HEK293T (cell line): ENCODE measurements at regions not wholly inside any gene's neighbourhood (a gene's known extent, or its start where the extent isn't known, plus 50 kb on each side); places are given as distances from the start of the nearest gene placed in this dataset.

Experiments
- BHLHE40 ChIP-seq: fragments of 450-650 bp; IDR thresholded peaks from 2 replicates; pipeline ENCODE4 v1.6.1; 2016; ENCODE audit warnings: mild to moderate bottlenecking, moderate library complexity, borderline replicate concordance
- ELF4 ChIP-seq: fragments of 450-650 bp; IDR thresholded peaks from 2 replicates; pipeline ENCODE4 v1.6.1; 2017; ENCODE audit warnings: antibody characterized with exemption
- FOXK2 ChIP-seq: fragments of 450-650 bp; IDR thresholded peaks from 2 replicates; pipeline ENCODE4 v1.6.1; 2016; ENCODE audit warnings: mild to moderate bottlenecking
- PKNOX1 ChIP-seq: fragments of 450-650 bp; IDR thresholded peaks from 2 replicates; pipeline ENCODE4 v1.6.1; 2016
- SUZ12 ChIP-seq: fragments of 450-650 bp; IDR thresholded peaks from 2 replicates; pipeline ENCODE4 v1.6.1; 2016; ENCODE audit warnings: mild to moderate bottlenecking

GRCh38 chr3:87413814-87414213, 137.4 kb upstream of the POU1F1 start:
- no peak for TF ChIP-seq SUZ12
- TF ChIP-seq FOXK2, result no peak
- no peak for TF ChIP-seq BHLHE40
- no peak for TF ChIP-seq ELF4
- no peak for TF ChIP-seq PKNOX1
